Trophoblast cell (in vitro differentiated cells and primary cell): ENCODE measurements at regions not wholly inside any gene's neighbourhood (a gene's known extent, or its start where the extent isn't known, plus 50 kb on each side); places are given as distances from the start of the nearest gene placed in this dataset.
A peak's percentile ranks its signal among the peaks of the same experiment; 100 is the strongest.

ENCODE experiments used
- DNase-seq, 2 donors: peaks; one replicate each; pipeline ENCODE4 v3.0.0-alpha.2; 2016
- H2AFZ ChIP-seq: 2 replicates; pipeline ENCODE4 v1.6.1; 2013; ENCODE audit warnings: low read length, moderate library complexity, mild to moderate bottlenecking; ENCODE audit not compliant: insufficient read depth, poor library complexity
- H2AK5ac ChIP-seq: 2 replicates; pipeline ENCODE4 v1.6.1; 2013; ENCODE audit warnings: mild to moderate bottlenecking, low read length
- H2BK120ac ChIP-seq: 2 replicates; pipeline ENCODE4 v1.6.1; 2013; ENCODE audit warnings: low read length, mild to moderate bottlenecking, moderate library complexity; ENCODE audit not compliant: insufficient read depth, poor library complexity
- H2BK12ac ChIP-seq: 2 replicates; pipeline ENCODE4 v1.6.1; 2013; ENCODE audit warnings: mild to moderate bottlenecking, low read length, moderate library complexity
- H2BK5ac ChIP-seq: 2 replicates; pipeline ENCODE4 v1.6.1; 2013; ENCODE audit warnings: low read length, low read depth, moderate library complexity, mild to moderate bottlenecking; ENCODE audit not compliant: poor library complexity
- H3K14ac ChIP-seq: 2 replicates; pipeline ENCODE4 v1.6.1; 2013; ENCODE audit warnings: mild to moderate bottlenecking, low read length
- H3K18ac ChIP-seq: 2 replicates; pipeline ENCODE4 v1.6.1; 2013; ENCODE audit warnings: mild to moderate bottlenecking, low read length
- H3K23ac ChIP-seq: 2 replicates; pipeline ENCODE4 v1.6.1; 2013; ENCODE audit warnings: low read length
- H3K27ac ChIP-seq: 2 replicates; pipeline ENCODE4 v1.5.1; 2013; ENCODE audit warnings: low read depth, mild to moderate bottlenecking, inconsistent platforms, low read length, moderate library complexity
- H3K27me3 ChIP-seq: 2 replicates; pipeline ENCODE4 v1.6.1; 2013; ENCODE audit warnings: inconsistent platforms, mild to moderate bottlenecking, low read length, moderate library complexity; ENCODE audit not compliant: insufficient read depth
- H3K36me3 ChIP-seq, 2 experiments: 1 replicate in 1 of 2; 2 replicates in 1 of 2; pipeline ENCODE4 v1.6.1; 2013; ENCODE audit warnings: low read length in 2 of 2, mild to moderate bottlenecking in 2 of 2, moderate library complexity in 1 of 2; ENCODE audit not compliant: insufficient read depth in 2 of 2, control insufficient read depth in 1 of 2
- H3K4ac ChIP-seq: 2 replicates; pipeline ENCODE4 v1.6.1; 2013; ENCODE audit warnings: low read depth, mild to moderate bottlenecking, low read length, moderate library complexity
- H3K4me1 ChIP-seq, 2 experiments: 1 replicate in 1 of 2; 2 replicates in 1 of 2; pipeline ENCODE4 v1.6.1; 2013; ENCODE audit warnings: low read length in 2 of 2, mild to moderate bottlenecking in 2 of 2, moderate library complexity in 1 of 2; ENCODE audit not compliant: insufficient read depth in 2 of 2, control insufficient read depth in 1 of 2
- H3K4me2 ChIP-seq: 2 replicates; pipeline ENCODE4 v1.6.1; 2013; ENCODE audit warnings: inconsistent platforms, mild to moderate bottlenecking, low read length, moderate library complexity
- H3K4me3 ChIP-seq: 2 replicates; pipeline ENCODE4 v1.5.1; 2013; ENCODE audit warnings: mild to moderate bottlenecking, low read depth, low read length, inconsistent platforms
- H3K79me1 ChIP-seq: one replicate; pipeline ENCODE4 v1.6.1; 2013; ENCODE audit warnings: low read length
- H3K79me2 ChIP-seq: 2 replicates; pipeline ENCODE4 v1.6.1; 2013; ENCODE audit warnings: low read length, mild to moderate bottlenecking; ENCODE audit not compliant: control insufficient read depth, insufficient read depth, poor library complexity
- H3K9ac ChIP-seq: 2 replicates; pipeline ENCODE4 v1.6.1; 2013; ENCODE audit warnings: mild to moderate bottlenecking, low read length
- H3K9me3 ChIP-seq: 2 replicates; pipeline ENCODE4 v1.6.1; 2013; ENCODE audit warnings: low read depth, mild to moderate bottlenecking, control low read depth, inconsistent platforms, low read length; ENCODE audit not compliant: insufficient read depth
- H4K12ac ChIP-seq: 2 replicates; pipeline ENCODE4 v1.6.1; 2013; ENCODE audit warnings: low read depth, mild to moderate bottlenecking, low read length, moderate library complexity
- H4K8ac ChIP-seq: 2 replicates; pipeline ENCODE4 v1.6.1; 2013; ENCODE audit warnings: low read depth, mild to moderate bottlenecking, low read length, moderate library complexity
- H4K91ac ChIP-seq: one replicate; pipeline ENCODE4 v1.6.1; 2013; ENCODE audit warnings: low read depth, mild to moderate bottlenecking, low read length, moderate library complexity
- WGBS: extraction: QIAGEN DNeasy Blood & Tissue Kit; methylation state at CpG from one replicate; pipeline ENCODE4 v1.1.7; 2013; ENCODE audit warnings: missing lambda C conversion rate; ENCODE audit not compliant: insufficient read length, insufficient coverage; ENCODE audit errors: extremely low coverage; 5-methylcytosine and 5-hydroxymethylcytosine counted together

GRCh38 chr5:153014194-153014593 lies 476.3 kb upstream of the GRIA1 start:
- Histone ChIP-seq H2AFZ (no peak overlapping the region), H4K91ac (no peak overlapping the region), H3K4me2 (no peak overlapping the region), H4K8ac (no peak overlapping the region), H2BK5ac (no peak overlapping the region), H3K36me3 (no peaks in the 10 kb centered on the region), H2BK12ac (no peak overlapping the region), H3K4ac (no peak overlapping the region), H3K27me3 (no peaks in the 10 kb centered on the region), H3K79me2 (no peaks in the 10 kb centered on the region), H3K9me3 (no peaks in the 10 kb centered on the region), H3K27ac (no peak overlapping the region), H2BK120ac (no peak overlapping the region), H3K14ac (no peak overlapping the region), H4K12ac (no peak overlapping the region), H3K79me1 (no peaks in the 10 kb centered on the region), H3K18ac (no peak overlapping the region), H3K4me1 (no peaks in the 10 kb centered on the region), H3K9ac (peak overlapping the region; percentile 53), H2AK5ac (no peak overlapping the region), H3K4me3 (no peak overlapping the region), H3K23ac (no peak overlapping the region)
- no peak for DNase-seq
- no CpG with 5 or more reads among the region's 4 CpGs for WGBS

- no peak overlapping the region for H2AK5ac ChIP-seq
- no peaks in the 10 kb centered on the region for H3K27me3 ChIP-seq
- no peak overlapping the region for H3K4me2 ChIP-seq
- H3K14ac ChIP-seq: no peak overlapping the region
- no peaks in the 10 kb centered on the region for H3K79me1 ChIP-seq
- H3K79me2 ChIP-seq: no peaks in the 10 kb centered on the region
- H4K12ac ChIP-seq: no peak overlapping the region
- no peak overlapping the region for H2BK5ac ChIP-seq
- peaks cover 2% of the 10 kb centered on the region for H3K9me3 ChIP-seq
- no peak overlapping the region for H2BK120ac ChIP-seq
- no peak overlapping the region for H3K23ac ChIP-seq
- no peak overlapping the region for H2BK12ac ChIP-seq
- H3K36me3 ChIP-seq: no peaks in the 10 kb centered on the region
- H3K4me3 ChIP-seq: no peak overlapping the region
- H3K4me1 ChIP-seq: no peaks in the 10 kb centered on the region
- no peak overlapping the region for H3K18ac ChIP-seq
- no peak overlapping the region for H4K8ac ChIP-seq
- H3K27ac ChIP-seq: no peak overlapping the region
- H4K91ac ChIP-seq: no peak overlapping the region
- no peak overlapping the region for H3K9ac ChIP-seq
- no peak overlapping the region for H3K4ac ChIP-seq
- DNase-seq: no peak
- WGBS: no CpG with 5 or more reads among the region's 4 CpGs
- no peak overlapping the region for H2AFZ ChIP-seq
Observed at GRCh38 chr5:153018121-153018520, 472.3 kb upstream of the GRIA1 start.

- Histone ChIP-seq H2AFZ (no peak overlapping the region), H3K18ac (no peak overlapping the region), H2BK5ac (no peak overlapping the region), H3K27me3 (no peaks in the 10 kb centered on the region), H3K27ac (no peak overlapping the region), H3K36me3 (no peaks in the 10 kb centered on the region), H3K23ac (no peak overlapping the region), H3K4me2 (no peak overlapping the region), H2BK120ac (no peak overlapping the region), H3K79me1 (no peaks in the 10 kb centered on the region), H3K14ac (no peak overlapping the region), H4K8ac (no peak overlapping the region), H3K9me3 (no peaks in the 10 kb centered on the region), H4K12ac (no peak overlapping the region), H3K79me2 (no peaks in the 10 kb centered on the region), H4K91ac (no peak overlapping the region), H2BK12ac (no peak overlapping the region), H3K4me3 (no peak overlapping the region), H3K4me1 (no peaks in the 10 kb centered on the region), H3K9ac (no peak overlapping the region), H3K4ac (no peak overlapping the region), H2AK5ac (no peak overlapping the region)
- WGBS: no CpG with 5 or more reads among the region's 5 CpGs
- DNase-seq: no peak
Observed at GRCh38 chr5:153030755-153031725, 459.4 kb upstream of the GRIA1 start.

GRCh38 chr5:153039501-153039900 lies 451.0 kb upstream of the GRIA1 start:
- no peak for DNase-seq
- H2BK12ac ChIP-seq: no peak overlapping the region
- H3K23ac ChIP-seq: no peak overlapping the region
- H3K9ac ChIP-seq: no peak overlapping the region
- H4K91ac ChIP-seq: no peak overlapping the region
- no peak overlapping the region for H4K12ac ChIP-seq
- no CpG with 5 or more reads among the region's 3 CpGs for WGBS
- no peak overlapping the region for H3K4me3 ChIP-seq
- H3K18ac ChIP-seq: no peak overlapping the region
- H3K4ac ChIP-seq: no peak overlapping the region
- H3K14ac ChIP-seq: no peak overlapping the region
- no peak overlapping the region for H3K4me2 ChIP-seq
- H2AFZ ChIP-seq: no peak overlapping the region
- no peak overlapping the region for H2BK120ac ChIP-seq
- no peaks in the 10 kb centered on the region for H3K4me1 ChIP-seq
- no peaks in the 10 kb centered on the region for H3K27me3 ChIP-seq
- no peaks in the 10 kb centered on the region for H3K79me2 ChIP-seq
- no peaks in the 10 kb centered on the region for H3K9me3 ChIP-seq
- H3K27ac ChIP-seq: no peak overlapping the region
- H4K8ac ChIP-seq: no peak overlapping the region
- no peaks in the 10 kb centered on the region for H3K79me1 ChIP-seq
- H2AK5ac ChIP-seq: no peak overlapping the region
- no peaks in the 10 kb centered on the region for H3K36me3 ChIP-seq
- no peak overlapping the region for H2BK5ac ChIP-seq
